ENCODE measurements at regions not wholly inside any gene's neighbourhood (a gene's known extent, or its start where the extent isn't known, plus 50 kb on each side); places are given as distances from the start of the nearest gene placed in this dataset.

GRCh38 chr11:127202105-127202504 lies 201.5 kb upstream of the KIRREL3 start:
- DNase-seq: no peak

DNA sequence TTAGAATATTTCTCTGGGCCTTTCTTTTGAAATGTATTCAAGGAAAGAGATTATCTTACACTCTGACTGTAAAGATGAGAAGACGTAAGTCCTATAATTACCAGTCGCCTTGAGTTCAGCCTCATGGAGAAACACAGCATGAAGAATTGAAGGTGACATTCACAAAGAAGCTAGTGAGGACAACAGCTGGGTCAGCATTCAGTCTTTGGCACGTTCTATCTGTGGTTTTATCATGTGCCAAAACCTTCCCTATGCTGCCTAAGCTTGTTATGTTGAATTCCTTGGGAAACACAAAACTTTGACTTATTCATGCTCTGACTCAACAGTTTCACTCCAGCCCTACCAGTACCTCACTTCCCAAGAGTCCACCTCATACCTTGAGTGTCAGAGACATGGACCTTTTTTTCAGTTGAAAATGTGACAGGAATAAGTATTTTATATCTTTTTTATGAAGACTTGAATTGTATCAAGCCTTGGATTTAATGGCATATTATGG lies 198.8 kb upstream of the KIRREL3 start:
- no peak for DNase-seq

- DNase-seq: no peak
Measured at GRCh38 chr11:127195501-127196120, 195.0 kb upstream of the KIRREL3 start.

GRCh38 chr11:127194521-127194920 lies 194.0 kb upstream of the KIRREL3 start:
- no peak for DNase-seq

- DNase-seq: no peak
Measured at GRCh38 chr11:127193950-127194349, 193.4 kb upstream of the KIRREL3 start.

- DNase-seq: no peak
Measured at GRCh38 chr11:127191689-127192088, 191.1 kb upstream of the KIRREL3 start.

DNA sequence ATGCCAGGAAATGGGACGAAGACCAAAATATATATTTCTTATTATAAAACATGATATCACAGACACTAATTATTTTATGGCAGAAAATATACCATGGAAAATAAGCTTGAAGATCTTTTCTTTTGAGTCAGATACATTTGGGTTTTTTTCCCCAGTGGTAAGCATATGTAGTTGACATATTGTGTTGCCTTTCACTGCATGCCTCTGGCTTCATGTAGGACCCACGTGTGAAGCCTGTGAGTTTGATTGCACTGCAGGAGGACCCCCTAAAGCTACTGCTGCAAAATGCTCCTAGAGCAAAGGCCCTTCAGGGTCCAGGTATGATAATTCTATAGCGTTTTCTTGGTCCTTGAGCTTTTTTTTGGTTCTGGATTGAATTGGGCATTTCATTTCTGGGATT lies 190.7 kb upstream of the KIRREL3 start:
- DNase-seq: no peak

GRCh38 chr11:127182586-127183203 lies 182.1 kb upstream of the KIRREL3 start:
- DNase-seq: no peak

DNA sequence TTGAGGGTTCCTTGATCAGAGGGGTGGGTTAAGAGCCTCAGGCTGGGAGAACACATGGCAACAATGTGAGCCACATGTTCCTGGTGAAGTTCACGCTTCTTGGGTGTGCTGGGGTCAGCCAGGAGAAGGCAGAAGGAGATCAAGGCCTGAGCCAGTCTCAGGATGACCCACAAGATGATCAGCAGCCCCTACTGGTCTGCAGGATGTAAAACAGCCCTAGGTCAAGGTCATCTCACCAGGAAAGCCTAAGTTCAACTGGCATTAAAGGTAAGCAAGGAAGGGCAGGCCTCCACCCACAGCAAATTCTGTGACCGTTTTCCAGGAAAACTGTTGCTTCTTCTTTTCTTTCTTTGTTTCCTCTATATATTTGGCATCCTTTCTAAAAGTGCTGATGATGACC lies 156.7 kb upstream of the KIRREL3 start:
- DNase-seq: no peak

DNA sequence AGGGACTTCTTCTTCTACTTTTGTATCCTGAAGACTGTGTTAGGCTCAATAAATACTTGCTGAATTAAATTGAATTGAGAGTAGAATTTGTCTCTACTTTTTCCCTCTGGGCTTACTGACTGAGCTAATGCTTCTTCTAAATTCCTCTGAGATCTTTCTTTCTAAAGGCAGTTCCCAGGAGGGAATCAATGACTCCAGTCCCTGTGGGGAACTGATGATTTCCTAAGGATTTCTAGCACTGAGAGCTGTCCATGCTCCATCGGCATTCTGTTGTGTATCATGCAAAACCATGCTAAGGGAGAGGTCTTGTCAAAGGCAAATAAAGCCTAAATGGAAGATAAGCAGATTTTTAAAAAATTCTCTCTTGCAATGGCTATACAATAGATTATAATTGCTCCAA lies 148.8 kb upstream of the KIRREL3 start:
- DNase-seq: no peak

GRCh38 chr11:127143251-127143650 lies 142.7 kb upstream of the KIRREL3 start:
- no peak for DNase-seq

DNA sequence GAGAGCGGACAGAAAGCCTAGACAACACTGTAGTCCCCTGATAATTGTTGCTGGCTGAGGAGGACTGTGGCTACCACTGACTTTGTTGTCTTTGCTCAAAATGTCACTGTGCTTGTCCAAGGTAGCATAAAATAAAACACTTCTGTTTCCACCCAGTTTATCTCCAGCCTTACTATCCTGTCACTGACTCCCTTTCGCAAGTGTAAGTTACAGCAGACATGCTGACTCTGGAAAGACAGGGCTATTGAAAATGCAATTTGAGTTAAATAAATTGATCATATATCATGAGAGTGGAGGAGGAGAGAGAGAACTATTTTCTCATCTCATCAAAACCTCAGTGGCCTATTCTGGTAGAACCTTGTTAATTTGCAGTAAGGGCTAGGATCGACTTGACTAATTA lies 138.0 kb upstream of the KIRREL3 start:
- no peak for DNase-seq

- no peak for DNase-seq
Measured at GRCh38 chr11:127137771-127138280, 137.3 kb upstream of the KIRREL3 start.

GRCh38 chr11:127136438-127136837 lies 135.9 kb upstream of the KIRREL3 start:
- DNase-seq: no peak

DNA sequence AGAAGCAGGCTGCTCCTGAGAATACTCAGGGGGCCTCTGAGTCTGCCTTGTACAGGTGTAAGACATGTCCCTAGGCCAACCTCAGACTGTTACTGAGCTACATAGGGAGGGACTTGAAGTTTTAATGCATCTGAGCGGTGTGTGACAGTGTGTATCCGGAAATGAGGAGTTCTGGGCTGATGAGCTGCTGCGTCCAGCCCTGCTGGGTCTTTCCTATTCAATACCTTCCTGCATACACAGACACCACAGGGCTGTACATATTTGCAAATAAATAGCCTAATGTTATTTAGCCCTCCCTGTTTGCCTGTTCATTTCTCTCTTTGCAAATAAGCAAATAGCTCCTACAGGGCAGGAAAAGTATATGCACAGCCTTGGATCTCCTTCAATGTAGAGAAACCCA lies 134.7 kb upstream of the KIRREL3 start:
- DNase-seq: no peak

- DNase-seq: no peak
Measured at GRCh38 chr11:127133061-127133460, 132.5 kb upstream of the KIRREL3 start.

DNA sequence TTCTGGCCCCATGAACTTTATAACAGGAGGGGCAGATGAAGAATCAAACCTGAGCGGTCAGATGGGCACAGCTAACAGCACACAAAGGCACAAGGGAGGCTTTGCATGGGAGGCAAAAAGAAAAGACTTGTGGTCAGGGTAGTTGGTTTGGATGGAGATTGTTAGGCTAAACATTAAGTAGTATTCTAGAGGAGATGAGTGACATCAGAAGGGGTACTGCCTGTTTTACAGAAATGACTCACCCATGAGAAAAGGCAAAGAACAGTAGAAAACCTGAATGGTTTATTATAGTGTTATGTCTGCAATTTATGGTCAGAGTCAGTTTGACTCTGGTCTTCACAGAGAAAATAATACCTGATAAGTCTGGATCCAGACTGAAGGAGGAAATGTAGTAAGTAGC lies 129.8 kb upstream of the KIRREL3 start:
- DNase-seq: no peak

GRCh38 chr11:127126986-127127385 lies 126.4 kb upstream of the KIRREL3 start:
- DNase-seq: no peak

- no peak for DNase-seq
Measured at GRCh38 chr11:127119356-127119755, 118.8 kb upstream of the KIRREL3 start.

DNA sequence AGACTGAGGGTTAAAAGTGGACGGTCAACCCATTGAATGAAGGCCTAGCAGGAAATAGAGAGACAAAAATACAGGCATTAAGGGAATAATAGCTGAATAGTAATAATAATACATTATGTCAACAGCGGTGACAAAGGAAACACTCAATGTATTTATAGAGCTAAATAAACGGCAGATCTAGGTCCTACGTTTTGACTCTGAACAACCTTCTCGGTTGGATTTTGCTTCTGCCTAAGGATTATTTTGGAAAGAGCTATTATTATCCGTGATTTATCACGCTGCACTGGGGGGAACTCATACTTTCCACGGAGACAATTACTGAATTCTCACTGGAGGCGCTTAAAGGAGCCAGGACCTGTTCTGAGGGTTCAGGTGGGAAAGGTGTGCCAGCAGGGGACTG lies 118.2 kb upstream of the KIRREL3 start:
- no peak for DNase-seq

DNA sequence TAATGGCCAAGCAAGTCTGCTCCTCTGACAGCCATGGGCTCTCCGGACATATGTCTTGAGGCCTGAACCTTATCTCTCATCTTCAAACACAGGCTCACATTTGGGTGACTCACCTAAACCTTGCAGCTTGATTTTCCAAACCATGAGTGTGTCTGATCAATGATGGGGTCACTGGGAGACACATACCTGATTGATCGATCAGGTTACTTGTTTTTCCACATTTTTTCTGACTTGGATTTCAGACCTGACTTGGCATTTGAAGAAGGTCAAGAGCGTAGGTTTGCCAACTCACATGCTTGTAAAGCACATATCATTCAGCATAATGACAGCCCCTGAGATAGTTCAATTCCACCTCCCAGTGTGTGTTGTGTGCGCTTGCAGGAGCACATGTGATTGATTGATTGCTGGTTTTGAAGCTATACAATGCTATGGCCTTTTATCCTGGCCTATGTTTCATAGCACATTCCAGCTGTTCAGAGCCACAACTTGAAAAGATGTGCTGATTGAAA lies 116.7 kb upstream of the KIRREL3 start:
- DNase-seq: no peak

- no peak for DNase-seq
Measured at GRCh38 chr11:127115844-127116243, 115.3 kb upstream of the KIRREL3 start.

DNA sequence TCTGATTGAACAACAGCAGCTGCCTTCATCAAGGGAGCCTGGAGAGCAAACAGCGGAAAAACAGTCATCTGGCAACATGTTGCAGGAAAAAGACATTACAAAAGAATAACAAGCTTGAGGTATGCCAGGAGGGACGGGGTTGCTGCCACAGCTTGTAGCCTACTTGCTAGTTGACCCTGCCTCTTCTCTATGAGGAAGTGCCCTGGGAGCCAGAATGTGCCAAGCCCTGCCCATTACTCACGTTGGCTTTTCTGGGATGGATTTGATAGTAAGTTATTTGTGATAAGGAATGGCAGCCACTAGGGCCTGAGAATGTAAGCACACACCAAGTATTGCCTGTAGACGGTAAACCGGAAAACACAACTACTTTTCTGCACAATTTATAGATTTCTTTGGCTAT lies 113.5 kb upstream of the KIRREL3 start:
- no peak for DNase-seq

- no peak for DNase-seq
Measured at GRCh38 chr11:127110542-127110941, 110.0 kb upstream of the KIRREL3 start.

Measured in occipital lobe (tissue), 1 donor.